ENCODE measurements at regions not wholly inside any gene's neighbourhood (a gene's known extent, or its start where the extent isn't known, plus 50 kb on each side); places are given as distances from the start of the nearest gene placed in this dataset.

GRCh38 chr17:77598241-77598620 is 360.3 kb upstream of the TNRC6C start:
- no peak overlapping the region for H3K4me3 ChIP-seq (ENCODE audit: insufficient read depth, low read length, poor library complexity, severe bottlenecking)
- H3K9ac ChIP-seq (ENCODE audit: low read length): no peak overlapping the region
- H3K9me2 ChIP-seq (replicated peaks; ENCODE audit: insufficient read depth, low read length): no peaks in the 10 kb centered on the region
- no peak overlapping the region for H3K27ac ChIP-seq (ENCODE audit: low read depth, low read length)
- H4K20me1 ChIP-seq (ENCODE audit: low read depth, low read length): no peaks in the 10 kb centered on the region
- H3K27me3 ChIP-seq (ENCODE audit: low read length): no peaks in the 10 kb centered on the region
- no peaks in the 10 kb centered on the region for H3K36me3 ChIP-seq (ENCODE audit: low read length)
- no peaks in the 10 kb centered on the region for H3K9me3 ChIP-seq (ENCODE audit: insufficient read depth, low read length)
- no peak overlapping the region for H2AFZ ChIP-seq (ENCODE audit: low read depth, low read length, severe bottlenecking)
- TF ChIP-seq, protein P1, sequence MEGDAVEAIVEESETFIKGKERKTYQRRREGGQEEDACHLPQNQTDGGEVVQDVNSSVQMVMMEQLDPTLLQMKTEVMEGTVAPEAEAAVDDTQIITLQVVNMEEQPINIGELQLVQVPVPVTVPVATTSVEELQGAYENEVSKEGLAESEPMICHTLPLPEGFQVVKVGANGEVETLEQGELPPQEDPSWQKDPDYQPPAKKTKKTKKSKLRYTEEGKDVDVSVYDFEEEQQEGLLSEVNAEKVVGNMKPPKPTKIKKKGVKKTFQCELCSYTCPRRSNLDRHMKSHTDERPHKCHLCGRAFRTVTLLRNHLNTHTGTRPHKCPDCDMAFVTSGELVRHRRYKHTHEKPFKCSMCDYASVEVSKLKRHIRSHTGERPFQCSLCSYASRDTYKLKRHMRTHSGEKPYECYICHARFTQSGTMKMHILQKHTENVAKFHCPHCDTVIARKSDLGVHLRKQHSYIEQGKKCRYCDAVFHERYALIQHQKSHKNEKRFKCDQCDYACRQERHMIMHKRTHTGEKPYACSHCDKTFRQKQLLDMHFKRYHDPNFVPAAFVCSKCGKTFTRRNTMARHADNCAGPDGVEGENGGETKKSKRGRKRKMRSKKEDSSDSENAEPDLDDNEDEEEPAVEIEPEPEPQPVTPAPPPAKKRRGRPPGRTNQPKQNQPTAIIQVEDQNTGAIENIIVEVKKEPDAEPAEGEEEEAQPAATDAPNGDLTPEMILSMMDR (IDR thresholded peaks at IDR 0.05; ENCODE audit: insufficient read depth, low read length, poor library complexity, severe bottlenecking): no peak
- no peak for TF ChIP-seq EZH2phosphoT487 (conservative IDR thresholded peaks at IDR 0.05; ENCODE audit: low read length)
- H3F3A ChIP-seq (ENCODE audit: insufficient read depth): no peaks in the 10 kb centered on the region
- no peak overlapping the region for H3K4me2 ChIP-seq (ENCODE audit: low read depth, low read length, poor library complexity, severe bottlenecking)
- H3K79me2 ChIP-seq (ENCODE audit: insufficient read depth, low read length): no peaks in the 10 kb centered on the region

DNA sequence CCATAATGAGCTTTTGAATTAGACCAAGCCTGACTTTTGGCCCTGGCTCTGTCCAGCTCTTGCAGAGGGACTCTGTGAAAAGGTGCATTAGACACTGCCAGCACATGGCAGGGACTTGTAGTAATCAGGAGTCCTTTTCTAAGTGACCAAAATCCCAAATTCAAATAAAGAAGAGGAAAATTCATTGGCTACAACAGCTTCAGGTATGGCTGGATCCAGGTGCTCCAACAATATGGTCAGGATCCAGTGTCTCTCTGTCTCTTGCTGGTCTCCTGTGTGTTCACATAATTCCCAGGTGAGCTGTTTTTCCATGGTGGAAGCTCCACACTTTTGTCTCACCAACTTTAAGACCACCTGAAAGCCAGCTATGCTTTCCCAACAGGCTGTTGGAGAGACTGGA is 358.8 kb upstream of the TNRC6C start:
- no peak for TF ChIP-seq EZH2phosphoT487 (conservative IDR thresholded peaks at IDR 0.05; ENCODE audit: low read length)
- TF ChIP-seq, protein P1 (IDR thresholded peaks at IDR 0.05; ENCODE audit: insufficient read depth, low read length, poor library complexity, severe bottlenecking): no peak
- no peaks in the 10 kb centered on the region for H3K27me3 ChIP-seq (ENCODE audit: low read length)
- H3K27ac ChIP-seq (ENCODE audit: low read depth, low read length): no peak overlapping the region
- H3K4me2 ChIP-seq (ENCODE audit: low read depth, low read length, poor library complexity, severe bottlenecking): no peak overlapping the region
- no peaks in the 10 kb centered on the region for H3K36me3 ChIP-seq (ENCODE audit: low read length)
- no peaks in the 10 kb centered on the region for H3K9me3 ChIP-seq (ENCODE audit: insufficient read depth, low read length)
- no peaks in the 10 kb centered on the region for H3K79me2 ChIP-seq (ENCODE audit: insufficient read depth, low read length)
- no peaks in the 10 kb centered on the region for H3F3A ChIP-seq (ENCODE audit: insufficient read depth)
- H3K9ac ChIP-seq (ENCODE audit: low read length): no peak overlapping the region
- H2AFZ ChIP-seq (ENCODE audit: low read depth, low read length, severe bottlenecking): no peak overlapping the region
- no peak overlapping the region for H3K4me3 ChIP-seq (ENCODE audit: insufficient read depth, low read length, poor library complexity, severe bottlenecking)
- H3K9me2 ChIP-seq (replicated peaks; ENCODE audit: insufficient read depth, low read length): no peaks in the 10 kb centered on the region
- H4K20me1 ChIP-seq (ENCODE audit: low read depth, low read length): no peaks in the 10 kb centered on the region

- Histone ChIP-seq H3K79me2 (ENCODE audit: insufficient read depth, low read length) (no peaks in the 10 kb centered on the region), H3K27ac (ENCODE audit: low read depth, low read length) (no peak overlapping the region), H3F3A (ENCODE audit: insufficient read depth) (no peaks in the 10 kb centered on the region), H3K9me3 (ENCODE audit: insufficient read depth, low read length) (no peaks in the 10 kb centered on the region), H3K9me2 (replicated peaks; ENCODE audit: insufficient read depth, low read length) (no peaks in the 10 kb centered on the region), H3K4me3 (ENCODE audit: insufficient read depth, low read length, poor library complexity, severe bottlenecking) (no peak overlapping the region), H4K20me1 (ENCODE audit: low read depth, low read length) (no peaks in the 10 kb centered on the region), H3K9ac (ENCODE audit: low read length) (no peak overlapping the region), H3K27me3 (ENCODE audit: low read length) (no peaks in the 10 kb centered on the region), H3K36me3 (ENCODE audit: low read length) (no peaks in the 10 kb centered on the region), H3K4me2 (ENCODE audit: low read depth, low read length, poor library complexity, severe bottlenecking) (no peak overlapping the region), H2AFZ (ENCODE audit: low read depth, low read length, severe bottlenecking) (no peak overlapping the region)
- TF ChIP-seq EZH2phosphoT487 (conservative IDR thresholded peaks at IDR 0.05; ENCODE audit: low read length): no peak
- TF ChIP-seq, protein P1 (IDR thresholded peaks at IDR 0.05; ENCODE audit: insufficient read depth, low read length, poor library complexity, severe bottlenecking): no peak
These were observed 358.2 kb upstream of the TNRC6C start for GRCh38 chr17:77600346-77600745.
